ENCODE measurements at regions not wholly inside any gene's neighbourhood (a gene's known extent, or its start where the extent isn't known, plus 50 kb on each side); places are given as distances from the start of the nearest gene placed in this dataset.

DNA sequence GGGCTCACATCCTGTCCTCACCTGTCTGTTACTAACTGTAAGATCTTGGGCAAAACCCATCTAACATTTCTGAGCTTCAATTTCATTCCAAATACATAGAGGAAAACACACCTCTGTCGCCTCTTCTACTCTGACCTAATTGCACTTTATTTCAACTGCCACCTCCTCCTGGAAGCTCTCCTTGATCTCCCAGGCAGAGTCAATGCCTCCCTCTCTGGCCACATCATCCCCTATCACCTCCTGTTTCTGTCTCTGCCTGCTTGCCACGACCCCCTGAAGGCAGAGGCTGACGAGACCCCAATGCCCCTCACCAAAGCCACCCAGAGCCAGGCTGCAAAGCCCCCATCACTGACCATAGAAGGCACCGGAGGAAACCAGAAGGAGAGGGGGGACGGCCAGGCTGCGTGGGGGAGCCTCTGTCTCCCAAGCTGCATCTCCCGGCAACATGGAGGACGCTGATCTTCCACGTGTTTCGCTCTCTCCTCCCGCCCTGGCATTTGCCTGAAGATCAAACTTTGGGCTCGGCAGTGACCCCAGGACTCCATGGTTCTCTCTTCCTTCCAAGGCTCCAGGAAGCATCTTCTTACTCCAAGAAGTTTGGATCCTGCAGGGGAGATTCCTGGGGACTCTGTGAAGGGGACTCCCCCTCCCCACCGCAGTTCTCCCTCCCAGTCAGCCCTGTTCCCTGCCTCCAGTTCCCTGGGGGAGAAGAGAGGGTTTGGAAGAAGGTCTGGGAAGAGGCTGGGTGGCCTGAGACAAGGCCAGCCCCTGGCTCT, 50.1 kb upstream of the BCL11B start:
- DNase-seq (ENCODE audit: low read depth, low spot score) (no peak), FAIRE-seq (no peak)
- no peak overlapping the region for H3K4me2 ChIP-seq (ENCODE audit: insufficient read depth, low read length)
- no peaks in the 10 kb centered on the region for H3K4me1 ChIP-seq (ENCODE audit: control insufficient read depth, extremely low read depth, insufficient read depth, low read length)
- no peaks in the 10 kb centered on the region for H3K27me3 ChIP-seq (ENCODE audit: control insufficient read depth in 2 of 2, insufficient read depth in 2 of 2, low read length in 2 of 2)
- intact Hi-C loops (cut with micrococcal nuclease) (no loop called here), dilution Hi-C loops (cut with MboI; ENCODE audit: extremely low pct_ligation_motif_present, low sequenced_read_pairs) (no loop called here)
- H3K9me1 ChIP-seq (replicated peaks; ENCODE audit: control insufficient read depth, extremely low read depth, insufficient read depth, low read length): no peaks in the 10 kb centered on the region
- H3K27ac ChIP-seq (ENCODE audit: insufficient read depth, low read depth, low read length): no peak overlapping the region
- H4K20me1 ChIP-seq (replicated peaks; ENCODE audit: control insufficient read depth, extremely low read depth, insufficient read depth, low read length): no peaks in the 10 kb centered on the region
- no peaks in the 10 kb centered on the region for H3K79me2 ChIP-seq (ENCODE audit: control insufficient read depth, insufficient read depth, low read length)
- H2AFZ ChIP-seq (ENCODE audit: low read depth, low read length): no peak overlapping the region
- TF ChIP-seq, protein P1, sequence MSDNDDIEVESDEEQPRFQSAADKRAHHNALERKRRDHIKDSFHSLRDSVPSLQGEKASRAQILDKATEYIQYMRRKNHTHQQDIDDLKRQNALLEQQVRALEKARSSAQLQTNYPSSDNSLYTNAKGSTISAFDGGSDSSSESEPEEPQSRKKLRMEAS (IDR thresholded peaks at IDR 0.05; ENCODE audit: insufficient read depth, insufficient read length): no peak
- TF ChIP-seq EZH2 (IDR thresholded peaks at IDR 0.05; ENCODE audit: borderline replicate concordance, low read depth, low read length, severe bottlenecking) (no peak), MYC (IDR thresholded peaks at IDR 0.05; ENCODE audit: low read depth, low read length) (no peak), JUN (IDR thresholded peaks at IDR 0.05; ENCODE audit: borderline replicate concordance, insufficient read depth, insufficient read length, low read depth) (no peak), POLR2AphosphoS5 (IDR thresholded peaks at IDR 0.05; ENCODE audit: insufficient read depth, low read depth, low read length) (no peak), FOS (IDR thresholded peaks at IDR 0.05; ENCODE audit: borderline replicate concordance, insufficient read depth, low read length) (no peak), GATA2 (IDR thresholded peaks at IDR 0.05; ENCODE audit: insufficient read depth, insufficient read length, low read depth, low read length) (no peak)
- BruUV-seq (replicated peaks): no TSS peak
- no peak overlapping the region for H3K9ac ChIP-seq (replicated peaks; ENCODE audit: extremely low read depth, insufficient read depth, low read length)
- POLR2A ChIA-PET: no interaction called here
- CTCF ChIA-PET: interaction anchor here (1.3 kb wide), 1 partner anchor 94 kb away, joined by 3 read pairs; no protein-coding TSS in a partner anchor
- H3K36me3 ChIP-seq (ENCODE audit: control insufficient read depth in 2 of 2, extremely low read depth in 1 of 2, insufficient read depth in 2 of 2, low read length in 2 of 2): no peaks in the 10 kb centered on the region
- H3K4me3 ChIP-seq (replicated peaks in 1 of 3; ENCODE audit: insufficient read depth in 1 of 3, low read depth in 1 of 3, low read length in 3 of 3): no peak overlapping the region
- no peaks in the 10 kb centered on the region for H3K9me3 ChIP-seq (replicated peaks; ENCODE audit: control insufficient read depth, insufficient read depth, low read length)
